ENCODE measurements at regions not wholly inside any gene's neighbourhood (a gene's known extent, or its start where the extent isn't known, plus 50 kb on each side); places are given as distances from the start of the nearest gene placed in this dataset.
A peak's percentile ranks its signal among the peaks of the same experiment; 100 is the strongest.

GRCh38 chr18:76569644-76570419 lies 74.8 kb upstream of the ZNF516 start:
- H4K5ac ChIP-seq (ENCODE audit: insufficient read length, low read depth, low read length): no peak overlapping the region

More at GRCh38 chr18:76569644-76570419, 74.8 kb upstream of the ZNF516 start:
- Histone ChIP-seq H3K4me3 (ENCODE audit: extremely low read depth in 1 of 4, insufficient read depth in 2 of 4, low read depth in 3 of 4, low read length in 4 of 4) (no peak overlapping the region), H4K20me1 (replicated peaks in 1 of 2; ENCODE audit: control insufficient read depth in 1 of 2, insufficient read depth in 2 of 2, low read length in 2 of 2) (no peaks in the 10 kb centered on the region), H4K8ac (ENCODE audit: extremely low read depth, insufficient read depth, low read length) (no peak overlapping the region; the same call in 1 of the 2 replicates), H2BK120ac (replicated peaks; ENCODE audit: low read depth, low read length) (no peak overlapping the region), H3K56ac (replicated peaks; ENCODE audit: insufficient read length, low read depth, low read length) (no peak overlapping the region), H3K14ac (ENCODE audit: insufficient read length) (no peak overlapping the region), H4K91ac (replicated peaks; ENCODE audit: insufficient read length, low read length) (no peak overlapping the region), H3K79me2 (ENCODE audit: control insufficient read depth in 1 of 2, insufficient read depth in 2 of 2, low read length in 2 of 2) (no peaks in the 10 kb centered on the region), H2AK5ac (ENCODE audit: low read depth, low read length) (no peak overlapping the region), H3K4me2 (ENCODE audit: insufficient read depth in 1 of 2, low read depth in 2 of 2, low read length in 2 of 2) (no peak overlapping the region), H2BK12ac (ENCODE audit: low read depth, low read length) (no peak overlapping the region), H3K4me1 (replicated peaks in 1 of 4; ENCODE audit: control insufficient read depth in 3 of 4, insufficient read depth in 4 of 4, low read length in 3 of 4) (peaks cover 0 to 5% (median 3%) of the 10 kb centered on the region in 4 experiments; a peak in 4 of 7 replicates), H3K9ac (replicated peaks in 1 of 4; ENCODE audit: extremely low read depth in 1 of 4, low read depth in 3 of 4, low read length in 3 of 4) (no peak overlapping the region), H3K23ac (ENCODE audit: insufficient read length) (no peak overlapping the region), H3K27ac (ENCODE audit: low read depth, low read length) (no peak overlapping the region), H3K9me3 (ENCODE audit: insufficient read depth in 2 of 2, low read depth in 1 of 2, low read length in 1 of 2) (no peaks in the 10 kb centered on the region), H3K18ac (ENCODE audit: extremely low read depth, low read length) (no peak overlapping the region), H2BK20ac (ENCODE audit: low read length) (0 out of 2 replicates have a peak overlapping the region, but pooled peaks have one; percentile 15), H3K4ac (replicated peaks; ENCODE audit: insufficient read length, low read depth, low read length) (no peak overlapping the region), H3K23me2 (ENCODE audit: low read depth, low read length) (no peaks in the 10 kb centered on the region), H3K27me3 (replicated peaks in 1 of 4; ENCODE audit: control insufficient read depth in 3 of 4, extremely low read depth in 1 of 4, insufficient read depth in 3 of 4, low read length in 3 of 4) (no peaks in the 10 kb centered on the region), H2BK15ac (ENCODE audit: low read length) (peak overlapping the region; percentile 23; the same call in 1 of the 2 replicates), H3K36me3 (ENCODE audit: control insufficient read depth in 2 of 4, insufficient read depth in 4 of 4, low read length in 3 of 4) (no peaks in the 10 kb centered on the region), H3K79me1 (ENCODE audit: low read depth, low read length) (no peaks in the 10 kb centered on the region), H2BK5ac (ENCODE audit: low read depth, low read length) (no peak overlapping the region), H2AFZ (ENCODE audit: low read length) (peak overlapping the region; percentile 72; the same call in 1 of the 2 replicates)
- FAIRE-seq: no peak
- WGBS, 2 experiments (ENCODE audit: extremely low coverage in 1 of 2, insufficient coverage in 1 of 2, insufficient read length in 1 of 2, insufficient replicate concordance in 2 of 2, low coverage in 1 of 2, low lambda C conversion rate in 2 of 2, missing lambda C conversion rate in 1 of 2): 83% methylated on average over 15 of the region's 15 CpGs; no CpG with 5 or more reads in 1 of the 2 experiments
- TF ChIP-seq CBX8 (IDR thresholded peaks at IDR 0.05; ENCODE audit: borderline replicate concordance, low read depth, low read length) (no peak), SIRT6 (IDR thresholded peaks at IDR 0.05; ENCODE audit: low read length) (no peak), BRCA1 (IDR thresholded peaks at IDR 0.05; ENCODE audit: low read depth, low read length) (no peak), E2F6 (IDR thresholded peaks at IDR 0.05) (no peak), GABPA (IDR thresholded peaks at IDR 0.05; ENCODE audit: borderline replicate concordance, insufficient read depth, low read length) (no peak), MAFK (IDR thresholded peaks at IDR 0.05; ENCODE audit: low read depth, low read length) (no peak), EGR1 (IDR thresholded peaks at IDR 0.05; ENCODE audit: borderline replicate concordance, low read depth, low read length) (no peak), NRF1 (IDR thresholded peaks at IDR 0.05; ENCODE audit: low read depth, low read length) (no peak), SP1 (IDR thresholded peaks at IDR 0.05; ENCODE audit: low read depth, low read length) (no peak), BACH1 (IDR thresholded peaks at IDR 0.05; ENCODE audit: low read length) (no peak), RFX5 (IDR thresholded peaks at IDR 0.05; ENCODE audit: borderline replicate concordance, low read depth, low read length) (no peak), EZH2 (IDR thresholded peaks at IDR 0.05; ENCODE audit: low read depth, low read length, severe bottlenecking) (no peak), SP2 (IDR thresholded peaks at IDR 0.05; ENCODE audit: low read length) (no peak)
- DNase-seq (ENCODE audit: low read depth in 1 of 2, low spot score in 2 of 2): peak in 1 of 2 experiments; percentile 36
- ChIA-PET POLR2A (ENCODE audit: partially characterized antibody) (no interaction called here), CTCF (ENCODE audit: partially characterized antibody) (interaction anchor here (0.5 to 0.7 kb wide), 2 partner anchors 90 to 1847 kb away, joined by 3 read pairs; no protein-coding TSS in a partner anchor)

Data from H1 (cell line).